ENCODE measurements at regions not wholly inside any gene's neighbourhood (a gene's known extent, or its start where the extent isn't known, plus 50 kb on each side); places are given as distances from the start of the nearest gene placed in this dataset.

DNA sequence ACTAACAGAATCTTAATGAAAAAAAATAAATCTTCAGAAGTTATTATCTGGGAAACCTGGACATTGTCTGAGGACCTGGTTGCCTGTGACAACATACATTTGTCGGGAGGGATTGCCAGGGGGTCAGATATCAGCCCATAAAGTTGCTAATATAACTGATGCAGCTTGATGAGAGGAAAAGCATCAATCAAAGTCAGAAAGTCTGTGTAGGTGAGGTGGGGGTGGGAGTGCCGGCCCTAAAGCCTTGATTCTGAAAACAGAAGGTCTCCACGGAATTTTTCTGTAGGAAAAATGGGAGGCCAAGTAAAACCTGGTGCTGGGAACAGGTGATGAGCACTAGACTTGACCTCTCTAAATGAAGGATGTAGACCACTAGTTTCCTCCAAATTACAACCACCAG lies 281.8 kb downstream of the FGFR2 start:
- Histone ChIP-seq H3K27ac (no peak overlapping the region), H3K9me3 (peaks cover 0 to 8% (median 0%) of the 10 kb centered on the region in 3 donors), H3K36me3 (no peaks in the 10 kb centered on the region), H3K4me3 (no peak overlapping the region), H3K4me1 (no peaks in the 10 kb centered on the region), H3K27me3 (no peaks in the 10 kb centered on the region)
- no peak for ATAC-seq
- 68 to 79% methylated on average over 3 of the region's 3 CpGs for WGBS, 2 donors (ENCODE audit: low coverage in 1 of 2)
- TF ChIP-seq EP300 (IDR thresholded peaks at IDR 0.05) (no peak), POLR2A (IDR thresholded peaks at IDR 0.05) (no peak), POLR2AphosphoS5 (IDR thresholded peaks at IDR 0.05) (no peak)
- TF ChIP-seq, protein P1, sequence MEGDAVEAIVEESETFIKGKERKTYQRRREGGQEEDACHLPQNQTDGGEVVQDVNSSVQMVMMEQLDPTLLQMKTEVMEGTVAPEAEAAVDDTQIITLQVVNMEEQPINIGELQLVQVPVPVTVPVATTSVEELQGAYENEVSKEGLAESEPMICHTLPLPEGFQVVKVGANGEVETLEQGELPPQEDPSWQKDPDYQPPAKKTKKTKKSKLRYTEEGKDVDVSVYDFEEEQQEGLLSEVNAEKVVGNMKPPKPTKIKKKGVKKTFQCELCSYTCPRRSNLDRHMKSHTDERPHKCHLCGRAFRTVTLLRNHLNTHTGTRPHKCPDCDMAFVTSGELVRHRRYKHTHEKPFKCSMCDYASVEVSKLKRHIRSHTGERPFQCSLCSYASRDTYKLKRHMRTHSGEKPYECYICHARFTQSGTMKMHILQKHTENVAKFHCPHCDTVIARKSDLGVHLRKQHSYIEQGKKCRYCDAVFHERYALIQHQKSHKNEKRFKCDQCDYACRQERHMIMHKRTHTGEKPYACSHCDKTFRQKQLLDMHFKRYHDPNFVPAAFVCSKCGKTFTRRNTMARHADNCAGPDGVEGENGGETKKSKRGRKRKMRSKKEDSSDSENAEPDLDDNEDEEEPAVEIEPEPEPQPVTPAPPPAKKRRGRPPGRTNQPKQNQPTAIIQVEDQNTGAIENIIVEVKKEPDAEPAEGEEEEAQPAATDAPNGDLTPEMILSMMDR (IDR thresholded peaks at IDR 0.05), result no peak

DNA sequence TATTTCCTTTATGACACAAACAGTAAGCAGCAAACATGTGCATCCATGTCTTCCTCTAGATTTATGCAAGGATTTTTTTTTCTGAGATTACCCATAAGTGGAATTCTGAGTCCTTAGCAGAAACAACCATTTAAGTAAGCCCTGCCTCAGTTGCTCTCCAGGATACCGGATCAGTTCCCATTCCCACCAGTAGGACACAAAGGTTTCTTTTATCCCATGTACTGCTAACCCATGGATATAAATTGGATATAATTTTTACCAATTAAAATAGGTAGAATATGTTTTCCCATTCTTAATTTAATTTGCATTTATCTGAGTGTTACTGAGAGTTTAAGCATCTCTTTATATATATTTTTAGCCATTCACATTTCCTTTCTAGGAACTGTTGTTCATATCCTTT lies 280.9 kb downstream of the FGFR2 start:
- H3K4me3 ChIP-seq, result no peak overlapping the region
- no peak overlapping the region for H3K27ac ChIP-seq
- WGBS, 2 donors (ENCODE audit: low coverage in 1 of 2), result 86 to 100% methylated on average over 1 of the region's 1 CpG
- H3K9me3 ChIP-seq, result peaks cover 0 to 8% (median 0%) of the 10 kb centered on the region in 3 donors
- no peaks in the 10 kb centered on the region for H3K4me1 ChIP-seq
- no peak for TF ChIP-seq POLR2A (IDR thresholded peaks at IDR 0.05)
- ATAC-seq, result no peak
- no peaks in the 10 kb centered on the region for H3K27me3 ChIP-seq
- H3K36me3 ChIP-seq, result no peaks in the 10 kb centered on the region

DNA sequence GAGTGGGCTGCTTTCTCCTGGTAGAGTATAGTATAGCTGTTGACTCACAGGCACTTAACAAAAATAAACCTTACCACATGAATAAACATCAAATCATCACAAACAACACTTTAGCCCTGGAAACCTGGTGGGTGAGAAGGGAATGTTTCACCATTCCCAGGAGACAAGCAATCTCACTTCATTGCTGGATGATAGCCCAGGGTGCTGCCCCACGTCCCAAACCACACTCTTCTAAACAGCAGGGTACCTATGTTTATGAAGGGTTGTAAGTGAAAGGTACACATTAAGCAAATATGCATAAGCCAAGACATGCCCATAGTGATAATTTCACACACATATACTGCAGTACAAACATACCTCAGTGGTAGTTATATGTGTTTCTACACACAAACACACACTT lies 276.2 kb downstream of the FGFR2 start:
- Histone ChIP-seq H3K4me1 (no peaks in the 10 kb centered on the region), H3K9me3 (peaks cover 0 to 8% (median 0%) of the 10 kb centered on the region in 3 donors), H3K4me3 (no peak overlapping the region), H3K36me3 (no peaks in the 10 kb centered on the region), H3K27ac (no peak overlapping the region), H3K27me3 (no peaks in the 10 kb centered on the region)
- no peak for ATAC-seq
- WGBS, 2 donors (ENCODE audit: low coverage in 1 of 2), result 27 to 58% methylated on average over 1 of the region's 1 CpG
- no peak for TF ChIP-seq POLR2A (IDR thresholded peaks at IDR 0.05)
- TF ChIP-seq EP300 (IDR thresholded peaks at IDR 0.05), result no peak

GRCh38 chr10:121322776-121323175 lies 275.5 kb downstream of the FGFR2 start:
- H3K36me3 ChIP-seq, result no peaks in the 10 kb centered on the region
- TF ChIP-seq, protein P1 (IDR thresholded peaks at IDR 0.05), result no peak
- TF ChIP-seq POLR2A (IDR thresholded peaks at IDR 0.05) (no peak), EP300 (IDR thresholded peaks at IDR 0.05) (no peak), POLR2AphosphoS5 (IDR thresholded peaks at IDR 0.05) (no peak)
- WGBS, 2 donors (ENCODE audit: low coverage in 1 of 2), result 80 to 88% methylated on average over 1 of the region's 1 CpG
- no peaks in the 10 kb centered on the region for H3K27me3 ChIP-seq
- no peaks in the 10 kb centered on the region for H3K4me1 ChIP-seq
- H3K4me3 ChIP-seq, result no peak overlapping the region
- peaks cover 0 to 8% (median 0%) of the 10 kb centered on the region in 3 donors for H3K9me3 ChIP-seq
- ATAC-seq, result no peak
- H3K27ac ChIP-seq, result no peak overlapping the region

DNA sequence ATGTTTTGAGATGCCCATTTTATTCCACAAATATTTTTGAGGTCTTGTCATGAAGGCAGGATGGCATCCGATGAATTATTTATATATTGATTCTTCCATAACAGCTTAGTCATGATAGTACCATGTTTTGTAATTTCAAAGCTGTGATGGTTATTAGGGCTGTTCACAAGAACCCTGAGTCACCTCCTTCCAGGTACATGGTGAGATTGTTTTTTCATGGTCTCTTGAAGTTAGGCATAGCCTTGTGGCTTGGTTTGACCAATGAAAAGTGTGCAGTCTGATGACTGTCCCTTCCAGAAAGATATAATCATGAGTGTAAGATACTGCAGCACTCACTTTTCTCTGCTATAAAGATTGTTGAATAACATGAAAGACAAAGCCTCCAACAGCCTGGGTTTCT lies 274.8 kb downstream of the FGFR2 start:
- no peak for TF ChIP-seq POLR2AphosphoS5 (IDR thresholded peaks at IDR 0.05)
- TF ChIP-seq EP300 (IDR thresholded peaks at IDR 0.05), result no peak
- no peak for TF ChIP-seq POLR2A (IDR thresholded peaks at IDR 0.05)
- TF ChIP-seq, protein P1 (IDR thresholded peaks at IDR 0.05), result no peak

DNA sequence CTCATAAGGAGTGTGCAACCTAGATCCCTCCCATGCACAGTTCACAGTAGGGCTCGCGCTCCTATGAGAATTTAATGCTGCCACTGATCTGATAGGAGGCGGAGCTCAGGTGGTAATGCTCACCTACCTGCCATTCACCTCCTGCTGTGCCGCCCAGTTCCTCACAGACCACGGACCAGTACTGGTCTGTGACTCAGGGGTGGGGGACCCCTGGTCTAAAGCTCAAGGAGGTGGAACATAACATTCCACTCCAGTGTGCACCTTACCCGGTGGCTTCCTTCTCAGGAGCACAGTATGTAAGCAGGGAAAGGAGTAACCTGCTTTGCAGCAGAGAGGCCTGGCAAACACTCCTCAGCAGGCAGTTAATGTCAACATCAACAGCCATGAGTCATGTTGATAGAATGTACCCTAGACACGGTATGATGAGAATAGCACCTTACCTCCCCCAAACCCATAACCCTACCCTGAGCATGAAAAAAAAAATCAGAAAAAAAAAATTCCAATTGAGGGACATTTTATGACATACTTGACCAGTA lies 273.5 kb downstream of the FGFR2 start:
- no peak for ATAC-seq
- Histone ChIP-seq H3K4me3 (no peak overlapping the region), H3K4me1 (no peaks in the 10 kb centered on the region), H3K27ac (no peak overlapping the region), H3K27me3 (no peaks in the 10 kb centered on the region), H3K9me3 (no peaks in the 10 kb centered on the region), H3K36me3 (no peaks in the 10 kb centered on the region)
- no peak for TF ChIP-seq EP300 (IDR thresholded peaks at IDR 0.05)
- TF ChIP-seq, protein P1 (IDR thresholded peaks at IDR 0.05), result no peak
- no peak for TF ChIP-seq POLR2AphosphoS5 (IDR thresholded peaks at IDR 0.05)
- WGBS, 2 donors (ENCODE audit: low coverage in 1 of 2), result 33 to 71% methylated on average over 1 to 5 of the region's 7 CpGs

More for the DNA sequence above, 274.8 kb downstream of the FGFR2 start:
- ATAC-seq, result no peak
- Histone ChIP-seq H3K4me3 (no peak overlapping the region), H3K4me1 (no peaks in the 10 kb centered on the region), H3K27me3 (no peaks in the 10 kb centered on the region), H3K27ac (no peak overlapping the region), H3K36me3 (no peaks in the 10 kb centered on the region), H3K9me3 (peaks cover 0 to 6% (median 0%) of the 10 kb centered on the region in 3 donors)
- WGBS, 2 donors (ENCODE audit: low coverage in 1 of 2), result 67 to 71% methylated on average over 1 of the region's 1 CpG

All from gastroesophageal sphincter (tissue), 4 donors.